ENCODE measurements at regions not wholly inside any gene's neighbourhood (a gene's known extent, or its start where the extent isn't known, plus 50 kb on each side); places are given as distances from the start of the nearest gene placed in this dataset.

GRCh38 chr3:67906261-67906660 lies 251.8 kb upstream of the SUCLG2 start:
- no peak overlapping the region for H3K4me3 ChIP-seq
- DNase-seq, result no peak
- H3K27ac ChIP-seq, result no peak overlapping the region
- WGBS, 5 donors, result 41 to 72% (median 49%) methylated on average over 4 of the region's 4 CpGs
- H3K36me3 ChIP-seq, result no peaks in the 10 kb centered on the region
- H3K27me3 ChIP-seq (replicated peaks in 1 of 7), result no peaks in the 10 kb centered on the region
- no peaks in the 10 kb centered on the region for H3K9me3 ChIP-seq
- TF ChIP-seq CTCF (IDR thresholded peaks at IDR 0.05 in 8 of 11, conservative IDR thresholded peaks at IDR 0.05 in 3 of 11) (no peak), POLR2A (IDR thresholded peaks at IDR 0.05) (no peak), POLR2AphosphoS5 (IDR thresholded peaks at IDR 0.05) (no peak)
- intact Hi-C loops (cut with DNase I; ENCODE audit: low total_unique reads), result no loop called here
- H3K4me1 ChIP-seq, result no peaks in the 10 kb centered on the region

- 81 to 97% (median 93%) methylated on average over 1 of the region's 1 CpG for WGBS, 5 donors
- no peak overlapping the region for H3K27ac ChIP-seq
- peaks cover 0 to 3% (median 0%) of the 10 kb centered on the region in 6 donors for H3K4me1 ChIP-seq
- H3K36me3 ChIP-seq, result no peaks in the 10 kb centered on the region
- no peaks in the 10 kb centered on the region for H3K27me3 ChIP-seq (replicated peaks in 1 of 7)
- H3K4me3 ChIP-seq, result no peak overlapping the region
- intact Hi-C loops (cut with DNase I; ENCODE audit: low total_unique reads), result no loop called here
- TF ChIP-seq POLR2AphosphoS5 (IDR thresholded peaks at IDR 0.05) (no peak), CTCF (IDR thresholded peaks at IDR 0.05 in 8 of 11, conservative IDR thresholded peaks at IDR 0.05 in 3 of 11) (no peak), POLR2A (IDR thresholded peaks at IDR 0.05) (no peak)
- DNase-seq, result no peak
- no peaks in the 10 kb centered on the region for H3K9me3 ChIP-seq
Observed at GRCh38 chr3:67901681-67902080, 247.3 kb upstream of the SUCLG2 start.

- no peak overlapping the region for H3K27ac ChIP-seq
- no peaks in the 10 kb centered on the region for H3K36me3 ChIP-seq
- no peaks in the 10 kb centered on the region for H3K9me3 ChIP-seq
- TF ChIP-seq CTCF (IDR thresholded peaks at IDR 0.05 in 8 of 11, conservative IDR thresholded peaks at IDR 0.05 in 3 of 11) (no peak), POLR2A (IDR thresholded peaks at IDR 0.05) (no peak), POLR2AphosphoS5 (IDR thresholded peaks at IDR 0.05) (no peak)
- intact Hi-C loops (cut with DNase I; ENCODE audit: low total_unique reads), result no loop called here
- no peak overlapping the region for H3K4me3 ChIP-seq
- H3K27me3 ChIP-seq (replicated peaks in 1 of 7), result no peaks in the 10 kb centered on the region
- 14 to 48% (median 24%) methylated on average over 1 of the region's 1 CpG for WGBS, 5 donors
- DNase-seq, result no peak
- peaks cover 0 to 3% (median 0%) of the 10 kb centered on the region in 6 donors for H3K4me1 ChIP-seq
Observed at GRCh38 chr3:67898916-67899315, 244.5 kb upstream of the SUCLG2 start.

- Histone ChIP-seq H3K9me3 (no peaks in the 10 kb centered on the region), H3K27me3 (replicated peaks in 1 of 7) (no peaks in the 10 kb centered on the region), H3K36me3 (no peaks in the 10 kb centered on the region), H3K27ac (no peak overlapping the region), H3K4me1 (peaks cover 0 to 3% (median 0%) of the 10 kb centered on the region in 6 donors), H3K4me3 (no peak overlapping the region)
- WGBS, 5 donors, result 71 to 82% (median 75%) methylated on average over 15 of the region's 15 CpGs
- intact Hi-C loops (cut with DNase I; ENCODE audit: low total_unique reads), result no loop called here
- no peak for DNase-seq
- TF ChIP-seq POLR2AphosphoS5 (IDR thresholded peaks at IDR 0.05) (no peak), POLR2A (IDR thresholded peaks at IDR 0.05) (no peak), CTCF (IDR thresholded peaks at IDR 0.05 in 8 of 11, conservative IDR thresholded peaks at IDR 0.05 in 3 of 11) (no peak)
Observed at GRCh38 chr3:67897351-67898336, 243.2 kb upstream of the SUCLG2 start.
